HG03565 (cell line): ENCODE measurements at regions not wholly inside any gene's neighbourhood (a gene's known extent, or its start where the extent isn't known, plus 50 kb on each side); places are given as distances from the start of the nearest gene placed in this dataset.

Experiments
- ATAC-seq: cut with Tn5 transposase; IDR thresholded peaks from one replicate; pipeline ENCODE4 v1.9.1; 2021; ENCODE audit warnings: mild to moderate bottlenecking, moderate library complexity; ENCODE audit not compliant: unreplicated experiment

DNA sequence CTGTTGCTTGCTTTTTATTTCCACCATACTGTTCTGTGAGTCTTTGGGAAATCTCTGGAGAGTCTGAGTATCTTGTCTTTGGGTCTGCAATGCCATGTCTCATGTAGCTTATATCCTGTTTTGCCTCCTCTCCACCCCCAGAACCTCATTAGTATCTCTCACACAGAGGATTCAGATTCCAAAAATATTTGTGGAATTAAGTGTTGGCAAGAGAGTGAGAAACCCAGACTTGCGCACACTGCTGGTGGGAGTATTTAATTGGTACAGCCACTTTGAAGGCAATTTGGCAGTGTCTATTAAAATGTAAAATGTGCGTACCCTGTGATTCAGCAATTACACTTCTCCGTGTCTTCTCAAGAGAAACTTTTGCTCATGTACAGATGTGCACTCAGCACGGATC is 68.6 kb downstream of the ZNF621 start:
- ATAC-seq = no peak

GRCh38 chr3:40597441-40597840 is 72.7 kb downstream of the ZNF621 start:
- no peak for ATAC-seq

- ATAC-seq = no peak
Observed at GRCh38 chr3:40598338-40598737, 73.6 kb downstream of the ZNF621 start.

DNA sequence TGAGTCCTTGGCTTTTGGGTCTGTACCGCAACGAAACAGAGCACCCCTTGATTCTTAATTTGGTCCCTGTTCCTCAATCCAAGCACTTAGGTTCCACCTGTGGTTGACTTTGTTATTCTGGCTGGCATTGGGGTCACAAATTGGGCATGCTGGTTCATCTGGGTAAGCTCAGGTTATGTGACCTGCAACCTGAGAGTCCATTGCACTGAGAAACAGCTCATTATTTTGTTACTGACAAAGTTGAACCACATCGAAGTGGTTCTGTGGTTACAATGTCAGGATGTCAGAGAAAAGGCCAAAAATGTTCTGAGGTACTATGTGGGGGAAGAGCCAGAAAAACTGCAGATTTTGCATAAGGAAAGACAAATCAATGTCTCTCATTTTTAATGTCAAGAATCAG is 74.2 kb downstream of the ZNF621 start:
- no peak for ATAC-seq

- no peak for ATAC-seq
Observed at GRCh38 chr3:40602778-40603385, 78.1 kb downstream of the ZNF621 start.

DNA sequence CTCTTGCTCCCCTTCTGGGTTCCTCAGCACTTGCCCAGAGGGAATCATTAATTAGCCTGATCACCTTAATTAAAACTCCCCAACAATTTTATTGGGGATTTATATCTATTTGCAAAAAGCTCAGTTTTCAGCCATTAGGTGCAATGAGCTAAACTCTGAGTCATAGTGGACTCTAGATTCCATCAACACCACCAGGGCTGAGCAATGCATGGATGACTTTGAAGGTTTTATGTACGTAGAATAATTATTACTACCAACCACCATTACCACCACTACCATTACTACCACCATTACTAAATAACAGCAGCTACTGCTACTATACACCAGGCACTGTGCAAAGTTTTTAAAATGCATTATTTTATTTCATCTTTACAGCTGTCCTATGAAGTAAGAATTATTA is 81.2 kb downstream of the ZNF621 start:
- no peak for ATAC-seq

DNA sequence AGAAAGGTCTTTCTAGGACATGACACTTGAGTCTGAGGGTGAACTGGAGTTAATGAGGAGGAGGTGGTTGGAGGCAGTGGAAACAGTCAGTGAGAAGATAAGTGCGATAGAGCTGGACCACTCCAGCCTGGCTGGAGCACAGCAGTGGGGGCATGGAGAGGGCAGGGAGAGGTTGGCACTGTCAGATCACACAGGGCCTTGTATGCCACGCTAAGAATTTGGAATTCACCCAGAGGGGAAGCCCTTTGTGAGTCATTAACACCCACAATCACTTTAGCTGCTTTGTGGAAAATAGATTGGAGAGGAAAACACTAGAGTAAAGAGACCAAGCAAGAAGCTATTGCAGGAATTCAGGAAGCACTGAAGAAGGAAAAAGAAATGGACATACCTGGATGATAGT is 83.3 kb downstream of the ZNF621 start:
- no peak for ATAC-seq

DNA sequence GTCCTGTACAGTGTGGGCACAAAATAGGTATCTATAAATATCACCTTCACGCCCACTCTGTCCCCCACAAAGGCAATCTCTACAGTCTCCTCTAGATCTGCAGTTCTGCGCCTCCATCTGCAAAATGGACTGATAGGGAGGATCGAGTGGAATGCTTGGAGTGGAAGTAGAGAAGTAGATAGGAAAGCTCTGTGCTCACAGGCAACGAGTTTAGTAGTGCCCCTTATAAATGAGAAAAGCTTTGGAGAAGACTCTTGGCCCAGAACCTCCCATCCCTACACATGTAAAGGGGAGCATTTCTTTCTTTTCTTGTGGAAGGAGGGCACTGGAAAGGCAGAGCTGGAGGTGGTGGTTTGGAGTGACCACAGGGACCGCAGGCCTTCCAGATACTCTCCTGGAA is 88.5 kb downstream of the ZNF621 start:
- ATAC-seq = no peak

GRCh38 chr3:40615110-40615915 is 90.6 kb downstream of the ZNF621 start:
- ATAC-seq = no peak

- no peak for ATAC-seq
Observed at GRCh38 chr3:40615918-40616819, 91.4 kb downstream of the ZNF621 start.

DNA sequence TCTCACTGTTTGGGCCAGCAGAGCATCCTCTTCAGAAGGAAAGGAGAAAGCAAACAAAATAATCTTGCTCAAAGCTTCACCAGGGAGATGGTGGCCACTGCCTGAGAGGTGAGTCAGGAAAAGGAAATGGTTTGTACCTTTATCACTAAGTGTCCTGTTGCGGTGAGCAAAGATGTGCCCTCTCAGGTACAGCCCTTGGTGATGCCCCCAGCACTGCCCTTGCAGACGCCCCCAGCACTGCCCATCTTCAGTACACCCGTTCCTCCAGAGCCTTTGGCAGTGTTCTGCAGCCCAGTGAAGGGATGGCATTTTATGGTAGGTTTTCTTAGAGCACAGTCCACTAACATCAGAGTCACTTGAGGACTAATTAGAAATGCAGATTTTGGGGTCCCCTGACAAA is 92.3 kb downstream of the ZNF621 start:
- ATAC-seq = no peak

- no peak for ATAC-seq
Observed at GRCh38 chr3:40618158-40618557, 93.4 kb downstream of the ZNF621 start.

DNA sequence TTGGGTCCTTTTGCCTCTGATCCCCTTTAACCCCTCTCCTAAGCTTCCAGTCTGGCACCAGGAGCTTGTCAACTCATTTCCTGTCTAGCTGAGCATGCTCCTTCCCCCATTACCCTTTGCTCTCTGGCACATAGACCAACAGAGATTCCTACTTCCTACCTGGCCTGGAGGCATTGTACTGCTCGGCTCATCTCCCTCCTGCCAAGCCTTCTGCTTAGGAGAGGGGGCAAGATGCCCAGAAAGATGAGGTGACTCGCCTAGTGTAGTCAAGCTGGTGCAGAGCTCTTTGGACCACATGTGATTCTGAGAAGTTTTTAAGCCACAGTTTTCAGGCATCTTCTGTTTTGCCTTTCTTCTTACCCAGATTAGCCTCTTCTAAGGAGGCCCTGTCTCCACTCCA is 95.4 kb downstream of the ZNF621 start:
- no peak for ATAC-seq

GRCh38 chr3:40621252-40621651 is 96.5 kb downstream of the ZNF621 start:
- no peak for ATAC-seq

- ATAC-seq = peak; percentile 93
Observed at GRCh38 chr3:40623567-40623966, 98.8 kb downstream of the ZNF621 start.

GRCh38 chr3:40624189-40624769 is 99.5 kb downstream of the ZNF621 start:
- ATAC-seq = no peak

GRCh38 chr3:40627095-40627494 is 102.3 kb downstream of the ZNF621 start:
- no peak for ATAC-seq

GRCh38 chr3:40628984-40629383 is 104.2 kb downstream of the ZNF621 start:
- no peak for ATAC-seq

GRCh38 chr3:40631341-40631995 is 106.7 kb downstream of the ZNF621 start:
- ATAC-seq = no peak

GRCh38 chr3:40637906-40638305 is 113.1 kb downstream of the ZNF621 start:
- ATAC-seq = no peak

DNA sequence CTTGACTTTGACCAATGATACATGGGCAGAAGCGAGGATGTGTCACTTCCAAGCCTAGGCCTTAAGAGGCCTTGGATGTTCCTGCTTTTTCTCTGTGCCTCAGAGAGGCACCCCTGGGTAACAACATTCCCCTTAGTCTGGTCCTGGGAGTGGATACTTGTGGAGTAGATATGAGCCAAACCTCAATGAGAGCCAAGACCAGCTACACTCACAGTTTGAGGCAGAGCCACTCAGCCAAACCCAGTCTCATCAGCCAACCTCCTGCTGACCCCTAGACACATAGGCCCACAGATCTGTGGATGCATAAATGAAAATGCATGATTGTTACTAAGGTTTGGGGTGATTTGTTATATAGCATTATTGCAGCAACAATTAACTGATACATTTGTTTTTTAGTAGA is 114.2 kb downstream of the ZNF621 start:
- ATAC-seq = no peak
